ENCODE measurements at regions not wholly inside any gene's neighbourhood (a gene's known extent, or its start where the extent isn't known, plus 50 kb on each side); places are given as distances from the start of the nearest gene placed in this dataset.

- TF ChIP-seq EP300 (IDR thresholded peaks at IDR 0.05) (no peak), POLR2A (IDR thresholded peaks at IDR 0.05) (no peak), CTCF (IDR thresholded peaks at IDR 0.05) (no peak)
These were observed 485.3 kb downstream of the CBLN2 start for GRCh38 chr18:72058851-72059250.

Measured in tibial nerve (tissue), 4 donors.